ENCODE measurements at regions not wholly inside any gene's neighbourhood (a gene's known extent, or its start where the extent isn't known, plus 50 kb on each side); places are given as distances from the start of the nearest gene placed in this dataset.

- Mint-ChIP-seq H3K27ac (no peak overlapping the region), H3K27me3 (peaks cover 65 to 89% (median 80%) of the 10 kb centered on the region in 3 donors), H3K4me3 (no peak overlapping the region), H3K4me1 (peaks cover 11 to 12% (median 12%) of the 10 kb centered on the region in 3 donors), H3K36me3 (peaks cover 0 to 8% of the 10 kb centered on the region in 2 donors), H3K9me3 (no peaks in the 10 kb centered on the region)
- DNase-seq (no peak), ATAC-seq (ENCODE audit: low read depth in 2 of 2) (no peak)
Observed at GRCh38 chr11:45368697-45369096, 82.6 kb upstream of the SYT13 start.

DNA sequence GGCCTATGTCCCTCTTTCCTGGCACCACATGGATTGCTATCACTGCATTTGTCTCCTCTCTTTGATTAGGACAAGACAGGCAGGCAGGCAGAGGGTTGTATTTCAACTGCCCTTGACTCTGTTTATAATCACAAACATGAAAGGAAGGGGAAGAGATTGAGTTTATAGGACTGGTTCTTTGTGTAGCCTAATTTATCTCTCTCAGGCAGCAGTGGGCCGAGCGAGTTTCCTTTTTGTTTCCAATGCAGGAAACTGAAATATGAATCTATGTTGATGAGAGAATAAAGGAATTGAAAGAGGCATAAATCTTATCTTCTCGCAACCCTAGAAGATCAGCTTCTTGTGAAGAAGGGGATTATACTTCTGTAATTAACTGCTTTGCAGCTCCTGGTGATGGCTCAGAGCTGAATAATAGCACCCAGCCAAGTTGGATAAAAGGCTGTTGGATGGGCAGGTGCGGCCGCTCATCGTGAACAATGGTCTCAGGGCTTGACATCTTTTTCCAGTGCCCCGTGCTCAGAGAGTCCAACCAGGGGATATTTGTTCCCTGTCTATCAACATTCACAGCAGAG lies 80.6 kb upstream of the SYT13 start:
- Mint-ChIP-seq H3K36me3 (peaks cover 0 to 8% of the 10 kb centered on the region in 2 donors), H3K9me3 (no peaks in the 10 kb centered on the region), H3K4me3 (no peak overlapping the region), H3K4me1 (peaks cover 7 to 8% (median 7%) of the 10 kb centered on the region in 3 donors), H3K27me3 (peaks cover 55 to 82% (median 77%) of the 10 kb centered on the region in 3 donors), H3K27ac (peak overlapping the region in 1 of 6 donors; percentile 25)
- no peak for DNase-seq
- no peak for ATAC-seq (ENCODE audit: low read depth in 2 of 2)

DNA sequence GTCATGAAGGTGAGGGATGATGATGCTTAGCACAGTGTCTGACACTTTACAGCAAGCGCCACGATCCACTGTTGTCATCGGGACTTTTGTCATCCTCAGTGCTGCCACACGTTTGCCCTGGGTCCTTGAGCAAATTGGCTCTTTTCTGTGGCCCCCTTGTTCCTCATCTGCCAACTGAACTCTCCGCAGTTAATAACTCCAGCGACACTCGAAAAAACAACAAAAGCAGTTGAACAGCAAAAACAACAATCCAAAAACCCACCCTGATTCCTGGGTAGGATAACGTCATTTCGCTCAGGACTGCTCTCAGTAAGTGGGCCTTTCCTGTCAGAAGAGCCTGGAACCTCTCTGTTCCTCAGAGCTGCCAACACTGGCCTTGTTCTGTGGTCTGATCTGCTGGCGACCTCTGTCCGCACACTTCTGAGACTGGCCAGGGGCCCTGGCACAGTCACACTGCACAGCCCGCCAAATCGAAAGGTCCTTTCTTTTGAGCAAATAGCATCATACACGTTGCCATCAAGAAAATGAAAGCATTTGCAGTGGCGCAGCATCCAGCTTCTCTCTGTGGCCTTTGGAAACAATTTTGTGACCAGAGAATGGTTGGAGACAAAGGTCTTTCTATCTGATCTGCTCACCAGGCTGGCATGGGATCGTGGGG lies 79.9 kb upstream of the SYT13 start:
- no peak for ATAC-seq (ENCODE audit: low read depth in 2 of 2)
- Mint-ChIP-seq H3K4me1 (peaks cover 2 to 5% (median 3%) of the 10 kb centered on the region in 3 donors), H3K36me3 (peaks cover 0 to 8% of the 10 kb centered on the region in 2 donors), H3K27ac (peak overlapping the region in 1 of 6 donors; percentile 25), H3K27me3 (peaks cover 54 to 81% (median 74%) of the 10 kb centered on the region in 3 donors), H3K9me3 (no peaks in the 10 kb centered on the region), H3K4me3 (no peak overlapping the region)
- no peak for DNase-seq

GRCh38 chr11:45362636-45363035 lies 76.5 kb upstream of the SYT13 start:
- H3K36me3 Mint-ChIP-seq, result no peaks in the 10 kb centered on the region
- H3K27me3 Mint-ChIP-seq, result peaks cover 41 to 52% (median 46%) of the 10 kb centered on the region in 3 donors
- no peak for ATAC-seq (ENCODE audit: low read depth in 2 of 2)
- no peak overlapping the region for H3K4me3 Mint-ChIP-seq
- no peaks in the 10 kb centered on the region for H3K4me1 Mint-ChIP-seq
- DNase-seq, result no peak
- no peaks in the 10 kb centered on the region for H3K9me3 Mint-ChIP-seq
- H3K27ac Mint-ChIP-seq, result no peak overlapping the region

GRCh38 chr11:45361551-45361950 lies 75.4 kb upstream of the SYT13 start:
- DNase-seq, result no peak
- Mint-ChIP-seq H3K36me3 (no peaks in the 10 kb centered on the region), H3K27ac (no peak overlapping the region), H3K27me3 (peaks cover 34 to 46% (median 36%) of the 10 kb centered on the region in 3 donors), H3K4me1 (no peaks in the 10 kb centered on the region), H3K4me3 (no peak overlapping the region), H3K9me3 (no peaks in the 10 kb centered on the region)
- ATAC-seq (ENCODE audit: low read depth in 2 of 2), result no peak

DNA sequence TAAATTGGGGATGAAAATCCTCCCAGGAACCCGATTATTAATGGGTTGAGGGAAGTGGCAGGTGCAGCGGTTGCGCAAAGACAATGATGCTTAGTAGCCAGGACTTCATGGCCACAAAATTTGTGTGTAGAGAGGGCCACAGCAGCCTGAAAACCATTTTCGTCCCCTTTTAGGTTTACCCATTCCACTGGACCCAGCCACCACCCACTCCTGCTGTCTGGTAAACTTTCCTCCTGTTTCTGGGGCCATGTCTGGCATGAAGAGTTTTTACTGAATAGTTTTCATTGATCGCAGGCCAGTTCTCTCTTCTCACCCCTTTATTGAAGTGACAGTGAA lies 69.5 kb upstream of the SYT13 start:
- DNase-seq, result no peak

DNA sequence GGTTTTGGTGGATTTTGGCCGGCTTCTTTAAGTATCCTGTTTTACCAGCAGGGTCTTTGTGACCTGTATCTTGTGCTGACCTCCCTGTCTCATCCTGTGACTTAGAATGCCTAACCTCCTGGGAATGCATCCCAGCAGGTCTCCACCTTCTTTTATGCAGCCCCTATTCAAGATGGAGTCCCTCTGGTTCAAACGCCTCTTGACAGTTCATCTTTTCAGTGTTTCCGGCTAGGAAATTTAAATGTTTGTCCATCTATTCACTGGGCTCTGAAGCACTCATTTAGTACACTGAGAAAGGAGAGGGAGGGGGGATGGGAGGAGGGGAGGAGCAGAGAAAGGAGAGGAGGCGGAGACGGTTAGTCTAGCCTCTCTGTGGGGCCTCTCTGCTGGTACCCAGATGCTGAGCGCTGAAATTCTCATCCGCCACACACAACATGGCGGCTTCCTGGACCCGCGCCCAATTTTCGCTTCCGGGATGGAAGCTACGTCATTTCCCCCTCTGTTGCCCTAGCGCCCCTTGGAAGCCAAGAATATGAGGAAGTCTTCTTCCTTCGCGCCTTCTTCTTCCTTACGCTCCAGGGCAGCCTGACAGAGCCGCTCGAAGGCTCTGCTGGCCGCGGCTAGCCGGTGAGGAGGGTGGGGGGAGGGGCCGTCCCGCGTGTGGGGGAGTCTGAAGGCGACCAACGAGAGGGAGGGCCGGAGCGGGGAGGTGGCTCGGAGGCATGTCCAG lies 69.0 kb upstream of the SYT13 start:
- H3K4me1 Mint-ChIP-seq, result peaks cover 0 to 13% (median 5%) of the 10 kb centered on the region in 3 donors
- peak overlapping the region; percentile 67 to 94 (median 86) for H3K27ac Mint-ChIP-seq
- H3K36me3 Mint-ChIP-seq, result peaks cover 6 to 7% of the 10 kb centered on the region in 2 donors
- H3K4me3 Mint-ChIP-seq, result peak overlapping the region; percentile 67 to 89 (median 82)
- DNase-seq (peak; percentile 83), ATAC-seq (ENCODE audit: low read depth in 2 of 2) (peak; percentile 98)
- peaks cover 0 to 4% (median 0%) of the 10 kb centered on the region in 7 donors for H3K9me3 Mint-ChIP-seq
- peaks cover 17 to 27% (median 24%) of the 10 kb centered on the region in 3 donors for H3K27me3 Mint-ChIP-seq

More for the DNA sequence above, 69.5 kb upstream of the SYT13 start:
- peak overlapping the region; percentile 67 to 89 (median 82) for H3K4me3 Mint-ChIP-seq
- H3K4me1 Mint-ChIP-seq, result peaks cover 0 to 13% (median 5%) of the 10 kb centered on the region in 3 donors
- H3K27me3 Mint-ChIP-seq, result peaks cover 17 to 26% (median 20%) of the 10 kb centered on the region in 3 donors
- ATAC-seq (ENCODE audit: low read depth in 2 of 2), result no peak
- H3K9me3 Mint-ChIP-seq, result peaks cover 0 to 4% (median 0%) of the 10 kb centered on the region in 7 donors
- peaks cover 6 to 7% of the 10 kb centered on the region in 2 donors for H3K36me3 Mint-ChIP-seq
- H3K27ac Mint-ChIP-seq, result peak overlapping the region in 5 of 6 donors; percentile 77 to 94 (median 88)

DNA sequence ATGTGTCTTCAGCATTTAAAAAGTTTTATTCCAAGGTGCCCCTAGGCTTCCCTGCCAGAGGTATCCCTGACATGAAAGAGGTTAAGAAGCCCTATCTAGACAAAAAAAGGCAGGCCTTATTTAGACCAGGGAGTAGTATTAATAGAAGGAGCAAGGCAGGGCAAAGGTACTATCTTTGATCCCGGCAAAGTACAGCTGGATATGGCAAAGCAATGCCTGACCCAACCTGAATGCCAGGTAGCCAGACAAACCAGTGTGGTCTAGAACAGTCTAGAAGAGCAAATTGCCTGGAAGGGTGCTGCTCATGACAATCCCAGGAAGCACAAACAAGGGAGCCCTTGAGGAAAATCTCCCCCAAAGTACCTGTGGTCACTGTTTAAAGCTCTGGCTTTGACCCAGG lies 62.6 kb upstream of the SYT13 start:
- ATAC-seq (ENCODE audit: low read depth in 2 of 2) (no peak), DNase-seq (no peak)
- Mint-ChIP-seq H3K27me3 (peaks cover 29 to 62% (median 37%) of the 10 kb centered on the region in 3 donors), H3K4me1 (no peaks in the 10 kb centered on the region), H3K4me3 (no peak overlapping the region), H3K9me3 (no peaks in the 10 kb centered on the region), H3K36me3 (peaks cover 2 to 3% of the 10 kb centered on the region in 2 donors), H3K27ac (no peak overlapping the region)

- no peaks in the 10 kb centered on the region for H3K36me3 Mint-ChIP-seq
- no peak for ATAC-seq (ENCODE audit: low read depth in 2 of 2)
Observed at GRCh38 chr11:45347348-45348082, 61.4 kb upstream of the SYT13 start.

GRCh38 chr11:45345491-45345890 lies 59.4 kb upstream of the SYT13 start:
- peaks cover 23 to 58% (median 34%) of the 10 kb centered on the region in 3 donors for H3K27me3 Mint-ChIP-seq
- ATAC-seq (ENCODE audit: low read depth in 2 of 2), result no peak
- no peaks in the 10 kb centered on the region for H3K9me3 Mint-ChIP-seq
- H3K36me3 Mint-ChIP-seq, result no peaks in the 10 kb centered on the region
- peak overlapping the region in 1 of 8 donors; percentile 22 for H3K4me3 Mint-ChIP-seq
- DNase-seq, result no peak
- H3K4me1 Mint-ChIP-seq, result no peaks in the 10 kb centered on the region
- H3K27ac Mint-ChIP-seq, result no peak overlapping the region

More at GRCh38 chr11:45347348-45348082, 61.4 kb upstream of the SYT13 start:
- DNase-seq, result no peak
- no peak overlapping the region for H3K4me3 Mint-ChIP-seq
- no peaks in the 10 kb centered on the region for H3K9me3 Mint-ChIP-seq
- H3K27me3 Mint-ChIP-seq, result peaks cover 23 to 59% (median 38%) of the 10 kb centered on the region in 3 donors
- no peaks in the 10 kb centered on the region for H3K4me1 Mint-ChIP-seq
- H3K27ac Mint-ChIP-seq, result no peak overlapping the region

GRCh38 chr11:45344028-45344427 lies 57.9 kb upstream of the SYT13 start:
- DNase-seq (no peak), ATAC-seq (ENCODE audit: low read depth in 2 of 2) (no peak)
- H3K4me3 Mint-ChIP-seq, result no peak overlapping the region
- no peaks in the 10 kb centered on the region for H3K9me3 Mint-ChIP-seq
- no peaks in the 10 kb centered on the region for H3K36me3 Mint-ChIP-seq
- peaks cover 23 to 58% (median 32%) of the 10 kb centered on the region in 3 donors for H3K27me3 Mint-ChIP-seq
- peaks cover 9 to 12% (median 11%) of the 10 kb centered on the region in 3 donors for H3K4me1 Mint-ChIP-seq
- no peak overlapping the region for H3K27ac Mint-ChIP-seq

GRCh38 chr11:45343444-45343843 lies 57.3 kb upstream of the SYT13 start:
- Mint-ChIP-seq H3K27ac (no peak overlapping the region), H3K36me3 (no peaks in the 10 kb centered on the region), H3K4me1 (peaks cover 9 to 12% (median 11%) of the 10 kb centered on the region in 3 donors), H3K4me3 (no peak overlapping the region), H3K9me3 (no peaks in the 10 kb centered on the region), H3K27me3 (peaks cover 28 to 60% (median 32%) of the 10 kb centered on the region in 3 donors)
- DNase-seq, result no peak
- no peak for ATAC-seq (ENCODE audit: low read depth in 2 of 2)

GRCh38 chr11:45341372-45341771 lies 55.2 kb upstream of the SYT13 start:
- no peak overlapping the region for H3K27ac Mint-ChIP-seq

More at GRCh38 chr11:45341372-45341771, 55.2 kb upstream of the SYT13 start:
- peaks cover 24 to 46% (median 32%) of the 10 kb centered on the region in 3 donors for H3K27me3 Mint-ChIP-seq
- H3K4me3 Mint-ChIP-seq, result no peak overlapping the region
- no peak for ATAC-seq (ENCODE audit: low read depth in 2 of 2)
- no peaks in the 10 kb centered on the region for H3K9me3 Mint-ChIP-seq
- no peak for DNase-seq
- H3K4me1 Mint-ChIP-seq, result peaks cover 9 to 12% (median 11%) of the 10 kb centered on the region in 3 donors
- H3K36me3 Mint-ChIP-seq, result no peaks in the 10 kb centered on the region

All from naive B cell (primary cell).